GM21786 (cell line): ENCODE measurements at regions not wholly inside any gene's neighbourhood (a gene's known extent, or its start where the extent isn't known, plus 50 kb on each side); places are given as distances from the start of the nearest gene placed in this dataset.

ENCODE experiments used
- ATAC-seq: cut with Tn5 transposase; IDR thresholded peaks from one replicate; pipeline ENCODE4 v1.9.1; 2021; ENCODE audit not compliant: unreplicated experiment

DNA sequence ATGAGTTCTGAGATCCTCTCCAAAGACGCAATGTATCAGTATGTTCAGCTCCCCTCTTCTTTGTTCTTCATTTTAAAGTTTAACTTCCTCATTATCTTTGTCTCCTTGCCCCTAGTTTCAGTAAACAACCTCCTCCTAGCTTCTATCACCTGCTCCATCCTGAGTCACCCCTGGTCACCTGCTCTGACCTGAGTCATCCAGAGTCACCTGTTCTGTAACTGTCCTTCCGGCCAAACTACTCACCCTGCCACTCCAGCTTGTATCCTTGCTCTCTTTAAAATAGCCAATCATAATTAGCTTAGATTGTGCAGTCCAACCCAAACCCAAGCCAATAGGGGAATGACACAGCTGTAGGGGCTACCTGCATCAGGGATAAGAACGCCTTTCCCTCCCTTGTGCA lies 332.0 kb downstream of the OLFM3 start:
- no peak for ATAC-seq

DNA sequence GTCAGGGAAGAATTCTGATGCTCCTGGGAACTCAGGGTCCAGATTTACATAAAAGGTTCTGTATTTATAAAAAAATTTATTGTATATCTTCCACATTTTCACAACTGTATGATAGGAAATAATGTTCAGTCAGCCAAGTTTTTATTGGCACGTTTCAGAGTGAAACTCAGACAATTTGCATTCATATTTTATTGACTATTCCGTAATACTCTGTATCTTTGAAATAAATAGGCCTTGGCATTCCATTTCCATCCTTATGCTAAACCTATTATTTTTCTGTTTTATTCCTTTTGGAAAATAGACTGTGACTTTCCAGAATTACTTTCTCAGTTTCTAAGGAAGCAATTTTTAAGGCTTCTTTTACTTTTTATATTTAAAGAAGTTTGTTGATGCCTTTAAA lies 329.0 kb downstream of the OLFM3 start:
- no peak for ATAC-seq

GRCh38 chr1:101683136-101683535 lies 313.6 kb downstream of the OLFM3 start:
- no peak for ATAC-seq

DNA sequence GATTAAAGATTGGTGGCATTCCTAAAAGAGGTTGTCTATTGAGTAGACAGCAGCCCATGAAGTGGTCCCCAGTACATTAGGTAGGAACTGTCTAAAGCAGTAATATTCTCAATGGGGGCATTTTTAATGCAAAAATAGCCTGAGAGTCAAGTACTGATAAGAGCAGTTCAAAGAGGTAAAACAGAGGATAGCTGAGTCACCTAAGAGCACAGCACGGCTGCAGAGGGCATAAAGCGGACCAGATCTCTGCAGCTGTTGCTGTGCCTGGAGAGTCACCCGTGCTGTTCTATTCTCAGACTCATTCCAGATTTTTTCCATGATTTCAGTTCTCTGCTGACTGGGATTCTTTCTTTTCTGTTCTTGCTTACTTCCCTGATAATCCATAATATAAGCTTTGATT lies 313.2 kb downstream of the OLFM3 start:
- no peak for ATAC-seq

GRCh38 chr1:101697072-101697471 lies 299.7 kb downstream of the OLFM3 start:
- ATAC-seq, result no peak

GRCh38 chr1:101698681-101699080 lies 298.0 kb downstream of the OLFM3 start:
- ATAC-seq, result no peak

- ATAC-seq, result no peak
Measured at GRCh38 chr1:101704895-101705294, 291.8 kb downstream of the OLFM3 start.

DNA sequence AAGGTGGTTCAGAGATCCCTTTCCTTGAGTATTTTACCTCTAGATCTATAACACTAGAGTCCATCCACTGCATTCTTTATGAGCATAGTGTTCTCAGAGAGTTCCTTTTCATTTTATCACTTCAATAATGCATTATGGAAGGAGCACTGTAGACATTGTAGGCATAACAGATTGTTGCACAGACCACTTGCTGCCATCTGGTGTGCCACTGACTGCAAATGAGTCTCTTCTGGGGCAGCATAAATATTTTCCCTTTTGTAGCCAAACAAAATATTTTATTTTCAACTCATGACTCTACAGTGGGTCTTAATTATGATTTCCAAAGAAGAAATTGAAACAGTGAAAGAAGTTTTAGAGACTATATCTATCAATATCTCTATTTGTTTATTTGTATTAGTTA lies 290.4 kb downstream of the OLFM3 start:
- ATAC-seq, result no peak

GRCh38 chr1:101709721-101710120 lies 287.0 kb downstream of the OLFM3 start:
- ATAC-seq, result no peak

DNA sequence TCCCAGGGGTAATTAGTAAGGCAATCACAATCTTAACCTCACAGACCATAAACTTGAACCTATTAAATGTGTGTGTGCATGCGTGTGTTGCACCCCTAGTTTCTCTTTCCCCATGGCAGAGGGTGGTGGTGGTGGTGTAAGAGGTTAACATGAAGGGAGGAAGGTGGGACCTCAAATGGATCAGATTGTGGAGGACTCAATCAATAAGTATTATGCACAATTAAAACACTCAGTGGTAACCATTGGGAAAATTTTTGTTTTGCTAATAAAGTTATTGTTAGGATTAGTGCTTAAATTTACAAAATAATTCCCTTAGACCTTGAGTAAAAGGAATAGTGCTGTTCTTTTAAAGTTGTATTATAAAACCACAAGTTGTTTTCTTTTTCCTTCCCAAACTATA lies 283.0 kb downstream of the OLFM3 start:
- no peak for ATAC-seq

GRCh38 chr1:101723415-101723814 lies 273.3 kb downstream of the OLFM3 start:
- ATAC-seq, result no peak

DNA sequence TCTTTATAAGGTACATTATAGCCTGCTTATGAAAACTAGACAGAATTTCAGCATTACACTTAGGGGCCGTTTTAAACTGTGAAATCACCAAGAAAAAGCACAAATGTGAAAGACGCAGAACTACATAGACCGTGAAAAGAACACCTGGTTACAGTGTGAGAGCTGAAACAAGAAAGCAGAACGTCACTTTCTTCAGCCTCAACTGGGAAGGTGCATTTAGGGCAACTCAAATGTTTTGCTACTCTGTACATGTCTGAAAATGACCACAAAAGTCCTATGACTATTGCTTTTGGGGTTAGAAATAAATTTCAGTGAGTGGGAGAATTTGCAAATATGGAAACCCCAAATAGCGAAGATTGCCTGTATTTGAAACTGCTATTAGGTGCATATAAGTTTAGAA lies 268.7 kb downstream of the OLFM3 start:
- no peak for ATAC-seq

DNA sequence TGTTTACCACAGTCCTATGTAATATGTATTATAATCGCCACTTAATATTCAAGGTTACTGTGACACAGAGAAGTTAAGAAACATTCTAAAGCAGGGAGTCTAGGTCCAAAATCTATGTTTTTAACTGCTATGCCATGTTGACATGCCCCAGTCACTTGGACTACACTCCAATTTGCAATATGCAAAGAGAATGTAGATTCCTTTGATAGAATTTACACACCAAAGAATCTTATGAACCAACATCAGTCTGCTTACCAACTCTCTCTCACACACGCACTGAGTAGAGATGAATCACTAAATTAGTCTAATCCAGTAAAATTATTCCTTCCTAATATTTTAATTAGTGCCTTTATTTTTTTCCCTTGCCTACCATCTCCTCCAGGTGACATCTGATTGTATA lies 266.2 kb downstream of the OLFM3 start:
- no peak for ATAC-seq

GRCh38 chr1:101732261-101732660 lies 264.5 kb downstream of the OLFM3 start:
- peak; percentile 71 for ATAC-seq

DNA sequence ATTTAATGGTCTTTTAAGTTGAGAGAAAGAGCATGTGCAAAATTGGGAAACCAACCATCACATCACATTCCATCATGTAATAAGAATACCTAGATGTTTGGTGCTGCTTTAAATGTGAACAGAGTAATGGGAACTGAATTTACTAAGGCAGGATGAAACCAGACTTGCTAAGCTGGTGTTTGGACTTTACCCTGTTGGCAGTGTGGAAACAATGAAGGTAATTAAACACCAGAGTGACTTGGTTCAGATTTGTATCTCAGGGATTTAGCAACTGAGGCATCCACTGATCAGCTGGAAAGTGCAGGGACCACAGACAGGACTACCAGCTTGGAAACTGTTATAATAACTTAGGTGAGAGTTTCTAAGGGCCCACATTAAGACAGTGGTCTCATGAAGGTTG lies 263.4 kb downstream of the OLFM3 start:
- ATAC-seq, result no peak

- ATAC-seq, result no peak
Measured at GRCh38 chr1:101738475-101738874, 258.3 kb downstream of the OLFM3 start.

DNA sequence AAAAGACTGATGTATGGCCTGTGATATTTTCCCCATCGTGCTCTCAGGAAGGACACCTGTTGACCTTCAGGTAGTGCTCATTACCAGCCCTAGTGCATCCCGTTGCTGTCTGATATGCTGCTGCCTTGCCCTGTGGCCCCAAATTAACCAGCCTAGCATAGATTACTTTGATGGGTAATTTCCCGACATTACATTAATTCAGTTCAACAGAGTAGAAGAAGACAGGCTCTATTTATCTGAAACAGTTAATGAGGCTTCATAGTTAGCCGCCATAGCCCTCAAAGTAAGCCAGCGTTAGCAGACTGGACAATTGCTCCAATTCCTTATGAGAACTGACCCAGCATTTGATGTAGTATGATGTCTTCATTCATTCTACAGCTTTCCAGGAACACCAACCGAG lies 257.6 kb downstream of the OLFM3 start:
- ATAC-seq, result no peak

DNA sequence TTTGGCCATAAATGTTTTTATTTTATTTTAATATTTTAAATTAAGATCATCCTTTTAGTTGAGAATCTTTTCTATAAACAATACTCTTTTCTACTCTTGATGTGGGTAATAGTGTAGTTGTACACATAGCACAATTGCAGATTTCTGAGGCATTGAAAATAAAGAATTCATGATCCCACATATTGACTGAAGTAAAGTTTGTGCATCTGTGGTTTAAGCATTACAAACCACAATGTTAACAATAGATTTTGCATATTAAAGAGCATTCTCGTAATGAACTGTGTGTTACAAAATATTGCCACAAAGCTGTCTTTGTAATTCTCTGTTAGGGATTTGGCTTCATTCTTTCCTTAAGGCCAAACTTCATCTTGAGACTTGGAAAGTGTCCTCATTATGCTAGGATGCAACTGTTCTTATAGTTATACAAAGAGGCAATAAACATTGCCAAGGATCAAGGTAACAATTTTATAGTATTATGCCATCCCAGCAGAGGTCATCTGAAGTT lies 256.8 kb downstream of the OLFM3 start:
- no peak for ATAC-seq

- ATAC-seq, result no peak
Measured at GRCh38 chr1:101741910-101742309, 254.8 kb downstream of the OLFM3 start.

DNA sequence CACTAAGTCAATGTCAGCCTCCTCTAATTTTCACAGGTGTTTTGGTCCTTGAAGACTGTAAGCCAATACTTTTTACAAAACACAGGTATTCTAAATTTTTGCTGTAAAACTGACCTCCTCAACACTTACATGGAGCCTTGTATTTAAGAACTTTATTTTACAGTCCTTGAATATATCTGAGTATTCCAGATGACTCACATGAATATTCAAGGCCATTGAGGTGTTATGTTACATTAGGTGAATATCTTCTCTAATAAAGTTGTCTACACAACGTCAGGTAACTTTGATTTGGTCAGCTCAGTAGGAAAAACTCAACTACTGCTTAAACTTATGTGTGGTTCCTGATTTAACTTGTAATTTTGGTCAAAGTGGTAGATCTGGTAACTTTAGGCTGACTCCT lies 254.2 kb downstream of the OLFM3 start:
- no peak for ATAC-seq

DNA sequence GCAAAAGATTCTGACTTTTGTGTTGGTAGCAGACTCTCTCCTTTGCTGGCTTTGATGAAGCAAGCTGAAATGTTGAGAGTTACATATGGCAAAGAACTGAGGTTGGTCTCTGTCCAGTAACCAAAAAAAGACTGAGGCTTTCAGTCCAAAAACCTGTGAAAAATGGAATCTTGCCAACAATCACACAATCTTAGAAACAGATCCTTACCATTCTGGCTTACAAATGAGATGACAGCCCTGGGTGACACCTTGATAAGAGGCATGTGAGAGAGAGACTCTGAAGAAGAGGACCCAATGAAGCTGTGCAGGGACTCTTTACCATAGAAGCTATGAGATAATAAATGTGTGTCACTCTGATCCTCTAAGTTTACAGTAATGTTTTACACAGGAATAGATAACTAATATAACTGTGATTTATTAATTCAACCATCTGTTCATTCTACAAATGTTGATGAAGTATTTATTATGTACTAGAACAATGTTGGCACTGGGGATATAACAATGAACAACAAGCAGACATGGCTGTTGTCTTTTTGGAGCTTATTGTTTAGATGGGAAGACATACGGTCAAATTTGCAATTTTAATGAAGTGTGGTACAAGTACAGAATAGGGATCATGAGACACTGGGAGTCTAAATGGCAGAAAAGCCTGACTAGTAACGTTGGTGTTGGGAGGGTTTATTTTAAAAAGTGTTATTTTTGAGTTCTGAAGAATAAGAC lies 251.0 kb downstream of the OLFM3 start:
- no peak for ATAC-seq

DNA sequence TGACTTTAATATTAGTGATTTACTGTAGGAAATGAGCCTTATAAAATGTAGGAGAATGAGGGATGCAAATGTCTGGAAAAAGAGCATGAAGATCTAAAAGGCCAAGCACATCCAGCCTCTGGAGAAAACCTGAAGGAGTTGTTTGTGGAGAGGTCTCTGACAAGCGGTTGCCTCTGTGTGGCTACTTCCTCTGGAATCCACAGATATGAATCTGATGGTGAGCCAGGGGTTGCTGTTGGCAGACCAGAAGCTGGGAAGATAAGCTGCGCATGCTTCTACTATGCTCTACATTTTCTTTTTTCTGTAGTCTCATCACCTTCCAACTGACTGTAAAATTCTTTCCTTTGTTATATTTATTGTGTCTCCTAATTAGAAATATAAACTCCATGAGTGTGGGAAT lies 248.6 kb downstream of the OLFM3 start:
- ATAC-seq, result no peak
